HS-27A (cell line): ENCODE measurements at regions not wholly inside any gene's neighbourhood (a gene's known extent, or its start where the extent isn't known, plus 50 kb on each side); places are given as distances from the start of the nearest gene placed in this dataset.

ENCODE experiments used
- DNase-seq: peaks from one replicate; pipeline ENCODE4 v3.0.0-alpha.2; 2012; ENCODE audit warnings: low read depth, missing footprints

DNA sequence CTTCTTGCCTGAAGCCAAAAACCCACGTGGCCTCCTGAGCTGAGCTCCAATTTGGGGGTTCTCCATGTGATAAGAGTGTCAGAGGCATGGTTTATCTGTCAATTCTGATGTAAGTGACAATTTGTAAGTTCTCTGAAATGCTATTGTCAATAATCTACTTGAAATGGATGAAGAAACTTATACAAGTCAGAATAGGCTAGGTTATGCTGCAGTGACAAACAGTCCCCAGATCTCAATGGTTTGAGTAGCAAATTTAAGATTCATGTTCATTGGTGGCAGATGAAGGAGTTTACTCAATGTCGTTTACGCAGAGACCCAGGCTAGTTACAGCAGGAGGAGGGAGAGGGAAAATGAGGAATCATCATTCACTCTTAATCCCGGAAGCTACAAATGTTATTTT lies 352.4 kb downstream of the KIF16B start:
- no peak for DNase-seq

DNA sequence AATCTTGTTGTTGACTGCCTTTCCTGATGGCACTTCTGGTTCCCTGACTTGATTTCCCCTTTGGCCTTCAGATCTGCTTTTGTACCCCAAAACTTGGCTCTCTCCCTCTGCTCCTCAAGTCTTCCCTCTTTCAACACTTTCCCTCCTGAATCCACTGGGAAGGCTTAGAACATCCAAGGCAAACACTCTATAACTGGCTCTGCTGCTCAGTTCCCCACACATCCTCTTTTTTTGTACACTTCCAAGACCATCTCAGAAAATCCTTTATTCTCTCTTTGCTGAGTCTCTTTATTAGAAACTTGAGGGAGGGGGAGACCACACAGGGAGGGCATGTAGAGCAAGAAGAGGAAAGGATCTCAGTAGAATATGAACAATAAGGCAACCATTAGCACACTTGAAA lies 354.1 kb downstream of the KIF16B start:
- DNase-seq = no peak

DNA sequence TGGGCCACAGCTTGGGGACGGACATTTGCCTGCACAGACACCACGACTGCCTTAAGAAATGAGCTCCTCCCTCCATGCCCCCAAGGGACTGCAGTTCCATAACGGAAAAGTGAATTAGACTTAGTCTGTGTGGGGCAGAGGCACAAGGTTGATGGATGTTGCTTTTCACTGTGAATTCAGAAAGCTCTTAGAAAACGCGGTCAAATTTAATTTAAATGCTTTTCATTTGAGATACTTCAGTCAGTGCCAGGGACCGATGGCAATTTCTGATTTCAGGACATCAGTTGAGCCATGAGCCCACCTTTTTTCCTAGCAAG lies 356.4 kb downstream of the KIF16B start:
- DNase-seq = no peak

DNA sequence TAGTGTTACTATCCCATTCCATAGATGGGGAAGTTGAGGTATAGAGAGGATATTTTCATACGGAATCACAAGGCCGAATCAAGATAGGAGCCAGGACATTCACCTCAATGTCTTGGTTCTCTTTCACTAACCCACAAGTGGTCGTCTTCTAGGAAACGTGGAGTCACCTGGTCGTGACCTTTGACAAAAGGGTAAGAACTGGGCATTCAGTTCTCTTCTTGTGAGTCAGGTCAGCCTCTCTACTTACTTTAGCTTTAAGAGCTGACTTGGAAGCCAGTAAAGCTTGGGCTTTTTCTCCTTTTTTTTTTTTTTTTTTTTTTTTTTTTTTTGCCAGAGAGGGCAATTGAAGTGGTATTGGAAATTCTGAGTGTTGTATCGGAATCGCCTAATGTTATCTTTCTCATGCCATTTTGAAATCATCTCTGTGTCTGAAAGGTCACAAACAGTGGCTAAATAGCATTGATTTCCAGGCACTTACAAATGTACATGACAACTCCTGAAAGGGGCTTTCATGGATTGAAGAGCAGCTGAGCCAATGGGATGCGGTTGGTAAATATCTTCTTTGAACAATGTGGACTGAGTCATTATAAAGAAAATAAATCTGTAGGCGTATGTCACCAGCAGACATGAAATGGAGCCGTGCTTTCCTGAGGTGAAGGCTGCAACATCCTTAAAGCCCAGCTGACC lies 356.9 kb downstream of the KIF16B start:
- no peak for DNase-seq

DNA sequence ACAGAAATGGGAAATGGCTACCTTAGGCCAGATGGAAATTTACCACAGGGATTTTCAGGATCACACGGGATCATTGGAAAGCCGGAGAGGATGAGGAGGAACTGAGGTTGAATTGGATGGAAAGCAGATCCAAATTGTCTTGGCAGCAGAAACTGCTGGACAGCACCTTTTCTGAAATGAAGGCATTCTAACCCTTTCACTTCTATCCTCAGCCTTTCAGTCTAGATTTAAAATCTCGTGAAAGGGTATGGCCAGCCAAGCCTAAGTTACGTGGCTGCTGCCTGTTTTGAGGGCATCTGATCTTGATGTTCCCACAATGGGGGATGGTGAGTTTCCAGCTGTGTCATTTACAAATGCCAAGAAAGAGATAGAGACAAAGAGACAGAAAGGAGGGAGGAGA lies 358.2 kb downstream of the KIF16B start:
- no peak for DNase-seq

DNA sequence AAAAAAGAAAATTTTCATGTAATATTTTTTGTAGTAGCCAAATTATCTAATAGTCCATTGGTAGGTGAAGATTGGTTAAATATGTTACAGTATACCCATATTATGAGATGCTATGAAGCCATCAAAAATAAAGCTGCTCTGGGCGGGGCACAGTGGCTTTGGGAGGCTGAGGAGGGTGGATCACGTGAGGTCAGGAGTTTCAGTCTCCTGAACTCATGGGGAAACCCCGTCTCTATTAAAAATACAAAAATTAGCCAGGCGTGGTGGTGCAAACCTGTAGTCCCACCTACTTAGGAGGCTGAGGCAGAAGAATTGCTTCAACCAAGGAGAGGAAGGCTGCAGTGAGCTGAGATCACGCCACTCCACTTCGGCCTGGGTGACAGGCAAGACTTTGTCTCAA lies 360.5 kb downstream of the KIF16B start:
- no peak for DNase-seq

DNA sequence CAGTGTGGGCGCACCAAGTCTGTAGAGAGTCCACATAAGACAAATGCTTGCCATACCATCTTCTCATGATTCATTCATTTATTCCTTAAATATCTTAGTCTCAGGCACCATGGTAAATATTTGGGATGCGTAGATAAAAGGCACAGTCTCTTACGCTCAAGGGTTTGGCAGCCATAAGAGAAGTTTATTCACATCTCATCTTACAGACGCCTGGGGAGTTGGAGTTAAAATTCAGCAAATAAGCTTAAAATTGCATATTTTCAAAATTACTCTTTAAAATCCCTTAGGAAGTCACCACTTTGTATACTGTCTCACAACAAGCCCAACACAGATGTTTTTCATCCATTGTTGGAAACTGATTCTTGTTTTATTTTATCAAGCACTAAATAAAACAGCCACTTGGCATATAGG lies 363.3 kb downstream of the KIF16B start:
- DNase-seq = peak; percentile 66

DNA sequence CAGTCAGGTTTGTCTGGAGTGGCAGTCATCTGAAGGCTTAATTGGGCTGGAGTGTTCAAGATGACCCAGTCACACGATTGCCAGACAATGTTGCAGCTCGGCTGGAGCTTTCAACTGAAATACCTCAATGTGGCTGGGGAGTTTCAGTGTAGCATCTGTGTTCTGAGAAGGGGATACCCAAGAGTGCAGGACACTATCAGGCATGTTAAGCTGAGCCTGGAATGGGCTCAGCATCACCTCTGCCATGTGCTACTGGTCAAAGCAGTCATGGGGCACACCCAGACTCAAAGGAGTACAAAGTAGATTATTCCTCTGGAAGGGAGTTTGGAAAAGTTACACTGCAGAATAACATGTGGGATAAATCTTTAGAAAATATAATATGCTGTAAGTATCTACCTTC lies 363.9 kb downstream of the KIF16B start:
- DNase-seq = no peak

DNA sequence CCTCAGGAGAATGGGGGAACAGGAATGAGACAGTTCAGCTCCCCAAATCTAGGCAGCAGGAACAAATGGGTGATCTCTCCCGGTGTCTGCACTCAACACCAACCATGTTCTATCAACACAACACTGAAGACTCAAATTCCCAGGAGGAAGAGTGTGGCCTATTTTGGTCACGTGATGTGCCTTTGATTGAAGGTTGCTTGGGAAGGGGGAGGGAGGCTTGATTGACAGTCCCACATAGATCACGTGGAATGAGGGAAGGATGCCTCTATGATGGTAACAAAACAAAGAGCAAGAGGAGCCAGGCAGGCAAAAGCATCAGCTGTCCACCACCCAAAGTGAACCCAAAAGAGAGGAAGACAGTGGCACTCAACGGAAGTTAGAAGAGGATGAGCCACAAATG lies 364.8 kb downstream of the KIF16B start:
- DNase-seq = no peak

DNA sequence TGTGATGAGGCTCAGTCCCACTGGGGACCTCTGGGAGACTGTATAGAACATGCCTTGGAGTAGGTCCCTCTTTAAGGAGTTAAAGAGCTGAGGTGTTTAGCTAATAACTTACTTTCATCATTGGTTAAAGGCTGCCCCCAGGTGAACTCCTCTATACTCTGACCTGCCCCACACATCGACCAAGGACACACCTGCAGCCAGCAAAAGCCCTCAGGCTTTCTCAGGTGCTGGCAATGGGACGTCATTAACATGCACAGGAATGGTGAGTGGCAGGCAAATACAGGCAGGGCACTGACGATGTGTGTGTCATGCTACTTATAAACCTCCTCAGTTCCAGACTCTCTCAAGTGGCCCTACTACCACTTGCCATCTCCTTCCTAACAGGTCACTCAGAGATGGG lies 366.4 kb downstream of the KIF16B start:
- no peak for DNase-seq

DNA sequence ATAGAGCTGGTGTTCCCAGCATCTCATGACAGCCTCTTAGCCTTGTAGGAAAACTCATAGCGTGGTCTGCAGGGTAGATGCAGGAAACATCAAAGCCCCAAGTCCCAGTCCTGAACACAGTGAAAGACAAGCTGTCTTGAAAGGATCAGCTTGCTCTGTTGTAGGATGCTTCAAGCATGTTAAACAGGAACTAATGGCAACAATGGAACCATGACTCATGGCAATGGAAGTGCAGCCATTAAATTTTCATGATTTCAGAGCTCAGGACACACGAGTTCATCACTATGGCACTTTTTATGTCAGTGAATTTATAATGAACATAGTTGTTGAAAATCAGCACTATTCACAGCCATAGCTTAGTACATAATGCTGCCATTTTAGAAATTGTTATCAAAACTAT lies 367.7 kb downstream of the KIF16B start:
- no peak for DNase-seq

DNA sequence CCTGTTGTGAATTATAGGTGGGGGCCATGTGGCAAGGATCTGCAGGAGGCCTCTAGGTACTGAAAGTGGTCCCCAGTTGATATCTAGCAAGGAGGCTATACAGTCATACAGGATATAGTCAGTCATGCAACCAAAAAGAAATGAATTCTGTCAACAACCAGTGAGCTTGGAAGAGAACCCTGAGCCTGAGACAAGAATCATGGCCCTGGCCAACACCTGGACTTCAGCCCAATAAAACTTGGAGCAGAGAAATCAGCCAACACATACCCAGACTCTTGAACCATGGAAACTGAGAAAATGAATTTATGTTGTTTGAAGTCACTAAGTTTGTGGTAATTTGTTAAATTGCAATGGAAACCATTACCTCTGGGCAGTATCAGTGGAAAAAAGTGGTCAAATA lies 370.2 kb downstream of the KIF16B start:
- no peak for DNase-seq

DNA sequence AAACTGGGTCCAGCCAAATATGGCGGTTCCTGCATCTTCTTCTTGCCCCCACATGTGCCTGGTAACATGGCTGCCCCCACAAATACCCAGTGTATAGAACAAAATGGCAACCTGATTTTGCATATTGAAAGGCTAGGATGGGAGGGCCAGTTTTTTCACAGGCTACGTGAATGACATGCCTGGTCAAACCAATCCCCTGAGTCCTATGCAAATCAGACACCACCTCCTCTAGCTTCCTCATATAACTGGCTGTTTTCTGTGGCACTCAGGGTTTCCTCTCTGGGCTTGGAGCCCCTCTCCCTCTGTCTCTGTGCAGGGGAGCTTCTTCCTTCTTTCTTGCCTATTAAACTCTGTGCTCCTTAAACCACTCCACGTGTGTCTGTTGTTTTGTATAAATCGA lies 372.1 kb downstream of the KIF16B start:
- DNase-seq = no peak

DNA sequence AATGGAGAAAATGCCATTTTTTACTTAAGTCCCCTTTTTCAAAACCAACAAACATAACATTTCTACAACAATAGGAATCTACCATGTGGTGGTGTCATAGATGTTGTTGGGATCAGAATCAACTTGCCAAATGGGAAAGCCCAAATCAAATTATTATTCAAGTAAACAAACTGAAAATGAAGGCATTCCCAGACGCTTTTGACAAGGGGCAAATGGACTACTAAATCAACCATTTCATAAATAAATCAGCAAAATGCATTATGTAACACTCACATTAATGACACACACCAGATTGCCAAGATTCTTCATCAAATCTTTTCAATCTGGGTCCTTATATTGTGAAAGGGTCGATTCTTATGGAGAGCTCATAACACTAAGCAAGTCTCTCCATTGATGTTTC lies 375.6 kb downstream of the KIF16B start:
- no peak for DNase-seq

DNA sequence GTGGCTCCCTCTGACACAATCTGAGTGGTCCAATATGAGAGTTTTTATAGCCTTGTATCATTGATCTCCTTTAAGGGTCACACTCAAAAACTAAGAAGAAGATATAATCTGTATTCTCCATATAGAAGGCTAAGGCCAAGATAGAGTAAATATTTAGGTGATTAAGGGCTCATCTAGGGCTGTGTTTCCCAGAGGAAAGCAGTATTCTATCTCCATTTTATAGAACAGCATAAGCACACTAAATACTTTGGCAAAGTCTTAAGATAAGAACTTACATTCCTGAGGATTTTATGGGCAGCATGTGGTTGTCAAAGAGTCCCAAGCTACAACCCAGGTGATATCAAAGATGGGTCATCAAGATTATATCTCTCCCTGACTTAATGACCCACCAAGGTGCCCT lies 377.6 kb downstream of the KIF16B start:
- no peak for DNase-seq

DNA sequence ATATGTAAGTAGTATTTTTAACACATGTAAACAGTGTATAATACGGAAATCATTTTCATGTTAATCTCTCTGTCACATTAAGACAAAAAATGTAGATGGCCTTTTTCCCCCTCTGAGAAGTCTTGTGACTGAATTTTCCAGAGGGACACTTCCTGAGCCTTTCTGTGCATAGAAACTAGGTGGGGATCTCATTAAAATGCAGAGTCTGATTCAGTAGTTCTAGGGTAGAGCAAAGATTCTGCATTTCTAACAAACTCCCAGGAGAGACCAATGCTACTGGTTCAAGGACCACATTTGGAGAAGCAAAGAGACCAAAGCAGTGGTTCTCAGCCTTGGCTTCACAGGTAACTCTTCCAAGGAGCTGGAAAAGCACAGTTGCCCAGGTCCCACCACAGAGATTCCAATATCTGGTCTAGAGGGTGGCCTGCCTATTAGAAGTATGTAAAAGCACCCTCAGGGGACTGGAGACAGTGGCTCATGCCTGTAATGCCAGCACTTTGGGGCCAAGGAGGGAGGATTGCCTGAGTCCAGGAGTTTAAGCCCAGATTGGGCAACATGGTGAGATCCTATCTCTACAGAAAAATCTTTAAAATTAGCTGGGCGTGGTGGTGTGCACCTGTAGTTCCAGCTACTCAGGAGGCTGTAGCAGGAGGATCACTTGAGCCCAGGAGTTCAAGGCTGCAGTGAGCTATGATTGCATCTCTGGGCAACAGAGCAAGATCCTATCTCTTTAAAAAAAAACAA lies 378.5 kb downstream of the KIF16B start:
- no peak for DNase-seq

DNA sequence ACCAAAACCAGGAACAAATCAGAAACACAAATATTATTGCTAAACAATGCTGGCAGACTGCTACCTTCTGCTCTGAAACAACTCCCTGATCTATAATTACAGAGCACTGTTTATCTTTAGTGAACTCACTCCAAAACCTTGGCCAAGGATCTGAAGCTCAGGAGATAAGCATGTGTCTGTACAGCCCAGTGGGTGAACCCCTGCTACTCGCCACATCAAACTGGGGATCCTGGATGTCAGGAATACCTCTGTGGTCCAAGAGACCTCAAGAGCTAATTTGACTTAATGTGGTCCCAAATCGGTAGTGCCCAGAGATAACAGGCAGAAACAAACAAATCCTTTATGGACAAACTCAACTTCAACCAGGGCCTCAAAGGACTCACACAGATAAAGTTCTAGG lies 381.8 kb downstream of the KIF16B start:
- no peak for DNase-seq

DNA sequence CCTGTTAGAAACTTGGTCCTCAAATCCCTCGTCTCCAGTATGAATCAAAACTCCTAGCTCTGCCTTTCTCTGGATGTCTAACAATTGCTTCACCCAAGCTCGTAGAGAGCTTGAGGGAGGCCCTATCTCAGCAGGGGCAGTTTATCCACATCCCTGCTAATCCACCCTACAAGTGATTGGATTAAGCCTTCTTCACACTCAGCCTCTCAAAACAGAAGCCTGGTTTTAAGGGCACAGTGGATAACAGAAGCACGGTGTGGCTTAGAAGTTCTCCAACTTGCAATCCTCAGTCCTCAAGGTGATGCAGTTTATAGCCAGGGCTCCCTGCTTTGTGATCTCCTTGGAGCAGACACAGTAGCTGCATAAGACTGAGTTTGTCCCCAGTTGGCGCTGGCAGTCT lies 383.9 kb downstream of the KIF16B start:
- no peak for DNase-seq

DNA sequence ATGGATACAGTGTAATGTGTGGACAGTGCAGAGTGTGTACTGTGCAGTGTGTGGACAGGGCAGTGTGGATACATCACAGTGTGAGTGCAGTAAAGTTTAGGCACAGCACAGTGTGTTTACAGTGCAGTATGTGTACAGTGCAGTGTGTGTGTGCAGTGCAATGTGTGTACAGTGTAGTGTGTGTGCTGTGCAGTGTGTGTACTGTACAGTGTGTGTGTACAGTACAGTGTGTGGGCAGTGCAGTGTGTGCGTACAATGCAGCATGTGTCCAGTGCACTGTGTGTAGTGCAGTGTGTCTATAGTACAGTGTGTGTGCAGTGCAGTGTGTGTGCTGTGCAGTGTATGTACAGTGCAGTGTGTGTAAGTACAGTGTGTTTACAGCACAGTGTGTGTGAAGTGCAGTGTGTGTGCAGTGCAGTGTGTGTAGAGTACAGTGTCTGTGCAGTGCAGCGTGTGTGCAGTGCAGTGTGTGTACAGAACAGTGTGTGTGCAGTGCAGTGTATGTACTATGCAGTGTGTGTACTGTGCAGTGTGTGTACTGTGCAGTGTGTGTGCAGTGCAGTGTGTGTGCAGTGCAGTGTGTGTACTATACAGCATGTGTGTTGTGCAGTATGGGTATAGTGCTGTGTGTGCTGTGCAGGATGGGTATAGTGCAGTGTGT lies 385.2 kb downstream of the KIF16B start:
- DNase-seq = no peak

DNA sequence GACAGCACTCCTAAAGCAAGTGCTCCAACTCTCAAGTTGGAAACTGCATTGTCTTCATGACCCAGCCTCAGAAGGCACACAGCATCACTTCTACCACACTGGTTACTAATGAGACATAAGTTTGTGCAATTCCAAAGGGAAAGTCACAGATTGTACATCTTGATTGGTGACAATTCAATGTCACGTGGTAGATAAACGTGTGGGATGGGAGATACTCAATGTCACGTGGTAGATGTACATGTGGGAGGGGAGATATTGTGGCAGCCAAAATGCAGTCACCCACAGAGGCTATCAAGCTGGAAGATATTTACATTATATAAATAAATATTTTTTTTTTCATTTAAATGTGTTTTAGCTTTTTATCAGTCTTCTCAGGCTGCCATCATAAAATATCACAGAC lies 393.3 kb downstream of the KIF16B start:
- no peak for DNase-seq

DNA sequence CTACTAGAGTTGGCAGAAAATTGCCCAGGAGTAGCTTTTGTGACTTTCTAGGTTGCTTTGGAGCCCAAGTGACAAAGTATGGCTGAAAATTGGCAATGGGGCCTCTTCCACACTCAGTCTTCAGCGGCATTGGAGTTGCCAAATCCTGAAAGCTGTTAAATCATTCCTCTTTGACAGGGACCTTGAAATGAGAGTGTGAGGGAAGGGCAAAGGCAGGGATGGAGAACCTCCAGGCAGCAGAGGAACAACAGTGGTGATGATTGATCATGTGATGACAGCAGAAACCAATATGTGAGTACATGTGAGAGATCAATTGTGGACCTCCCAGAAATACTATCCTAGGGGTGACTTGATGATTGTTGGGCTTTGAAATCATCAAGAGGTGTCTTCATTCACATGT lies 393.9 kb downstream of the KIF16B start:
- no peak for DNase-seq

DNA sequence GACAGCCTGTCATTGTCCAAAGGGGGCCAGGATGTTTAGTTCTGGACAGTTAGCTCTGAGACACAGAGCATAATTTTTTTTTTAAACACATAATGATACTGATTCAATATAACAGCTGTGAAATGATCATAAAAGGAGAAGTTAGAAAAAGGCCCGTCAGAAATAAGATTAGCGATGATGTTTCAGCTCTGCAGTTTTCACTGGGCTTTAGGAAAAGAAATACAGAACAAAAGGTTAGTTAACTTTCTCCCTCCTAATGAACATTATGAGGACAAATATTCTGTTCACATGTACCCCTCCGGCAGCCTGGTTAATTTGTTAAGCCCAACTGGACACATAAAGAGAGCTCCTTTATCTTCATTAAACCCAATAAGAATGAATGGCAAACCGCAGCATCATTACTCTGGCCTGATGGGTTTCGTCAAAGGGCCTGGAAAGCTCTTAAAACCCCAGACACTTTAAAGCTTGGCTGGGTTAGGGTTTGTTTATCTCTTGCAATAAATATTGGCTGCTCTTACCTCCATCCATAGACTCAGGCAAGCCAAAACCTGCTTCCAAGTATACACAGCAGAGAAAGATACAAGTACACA lies 394.6 kb downstream of the KIF16B start:
- DNase-seq = no peak

DNA sequence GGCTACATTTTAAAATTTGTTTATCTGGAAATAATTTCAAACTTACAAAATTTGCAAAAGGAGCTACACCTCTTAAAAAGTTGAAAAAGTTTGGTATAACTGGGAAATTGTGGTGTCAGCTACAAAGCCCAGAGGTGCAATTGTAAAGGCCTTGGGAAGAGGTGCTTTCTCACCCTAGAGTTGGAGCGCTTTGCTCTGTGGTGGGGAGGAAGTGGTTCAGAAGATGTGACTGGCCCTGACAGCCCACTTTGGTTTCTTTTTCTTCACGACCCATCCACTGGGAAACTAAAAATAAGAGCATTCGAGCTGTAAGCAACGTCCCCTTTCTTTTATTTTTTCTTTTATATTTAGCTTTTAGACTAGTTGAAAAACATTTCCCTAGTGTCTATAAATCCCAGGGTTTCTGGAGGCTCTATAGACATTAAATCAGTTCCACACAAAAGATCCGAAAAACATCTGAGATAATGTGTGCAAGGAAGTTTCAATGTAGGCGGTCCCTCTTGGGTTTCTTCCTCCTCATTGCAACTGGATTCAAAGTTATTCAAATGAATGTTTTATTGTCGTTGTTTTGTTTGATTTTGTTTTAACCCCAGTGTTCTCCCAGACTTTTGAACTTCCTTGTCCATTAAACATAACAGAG lies 397.8 kb downstream of the KIF16B start:
- DNase-seq = no peak
